Mesothelial cell of epicardium (in vitro differentiated cells): ENCODE measurements at regions not wholly inside any gene's neighbourhood (a gene's known extent, or its start where the extent isn't known, plus 50 kb on each side); places are given as distances from the start of the nearest gene placed in this dataset.
"Not testable (repeated sequence)": the region's sequence is repeated elsewhere in the genome, so short reads cannot be mapped to it uniquely, and the experiment has no call there.

Experiments
- DNase-seq, 2 experiments: peaks; one replicate each; pipeline ENCODE4 v3.0.0; 2021; ENCODE audit warnings: low spot score in 2 of 2; ENCODE audit not compliant: unreplicated experiment in 2 of 2
- H3K27ac Mint-ChIP-seq: 2 replicates; pipeline ENCODE4 v1.8.0; 2021; ENCODE audit warnings: mixed read lengths
- H3K27me3 Mint-ChIP-seq: 2 replicates; pipeline ENCODE4 v1.8.0; 2021; ENCODE audit warnings: low read depth, mixed read lengths
- H3K36me3 Mint-ChIP-seq: 2 replicates; pipeline ENCODE4 v1.8.0; 2021; ENCODE audit warnings: mixed read lengths
- H3K4me1 Mint-ChIP-seq: 2 replicates; pipeline ENCODE4 v1.8.0; 2021; ENCODE audit warnings: mixed read lengths
- H3K4me3 Mint-ChIP-seq: 2 replicates; pipeline ENCODE4 v1.8.0; 2021; ENCODE audit warnings: mild to moderate bottlenecking, moderate library complexity, mixed read lengths
- H3K9me3 Mint-ChIP-seq: 2 replicates; pipeline ENCODE4 v1.8.0; 2021; ENCODE audit warnings: mixed read lengths
- TF ChIP-seq, protein P1 (sequence below): fragments of 200-600 bp; sonication (generic); IDR thresholded peaks from one replicate; pipeline ENCODE4 v1.5.0; 2021; ENCODE audit warnings: antibody characterized with exemption; ENCODE audit not compliant: unreplicated experiment

DNA sequence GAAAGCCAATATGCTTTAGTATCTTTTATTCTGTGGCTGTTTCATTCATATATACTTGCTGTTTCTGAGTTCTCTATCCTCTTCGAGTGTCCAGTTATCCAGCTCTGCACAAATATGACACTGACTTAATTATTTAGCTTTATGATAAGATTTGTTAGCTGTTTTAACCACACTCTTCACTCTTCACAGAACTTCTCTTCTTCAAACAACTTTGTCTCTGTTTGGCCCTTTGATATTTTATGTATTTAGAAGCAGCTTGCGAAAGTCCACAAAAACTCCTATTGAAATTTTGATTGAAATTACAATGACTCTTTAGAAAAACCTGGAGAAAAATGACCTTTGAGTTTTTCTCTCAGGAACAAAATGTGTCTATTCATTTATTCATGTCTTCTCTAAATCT lies 407.0 kb downstream of the CPS1 start:
- Mint-ChIP-seq H3K4me1 (peaks cover 7% of the 10 kb centered on the region), H3K27me3 (no peaks in the 10 kb centered on the region), H3K36me3 (no peaks in the 10 kb centered on the region), H3K27ac (no peak overlapping the region), H3K9me3 (no peaks in the 10 kb centered on the region), H3K4me3 (no peak overlapping the region)
- DNase-seq: no peak
- TF ChIP-seq, protein P1, sequence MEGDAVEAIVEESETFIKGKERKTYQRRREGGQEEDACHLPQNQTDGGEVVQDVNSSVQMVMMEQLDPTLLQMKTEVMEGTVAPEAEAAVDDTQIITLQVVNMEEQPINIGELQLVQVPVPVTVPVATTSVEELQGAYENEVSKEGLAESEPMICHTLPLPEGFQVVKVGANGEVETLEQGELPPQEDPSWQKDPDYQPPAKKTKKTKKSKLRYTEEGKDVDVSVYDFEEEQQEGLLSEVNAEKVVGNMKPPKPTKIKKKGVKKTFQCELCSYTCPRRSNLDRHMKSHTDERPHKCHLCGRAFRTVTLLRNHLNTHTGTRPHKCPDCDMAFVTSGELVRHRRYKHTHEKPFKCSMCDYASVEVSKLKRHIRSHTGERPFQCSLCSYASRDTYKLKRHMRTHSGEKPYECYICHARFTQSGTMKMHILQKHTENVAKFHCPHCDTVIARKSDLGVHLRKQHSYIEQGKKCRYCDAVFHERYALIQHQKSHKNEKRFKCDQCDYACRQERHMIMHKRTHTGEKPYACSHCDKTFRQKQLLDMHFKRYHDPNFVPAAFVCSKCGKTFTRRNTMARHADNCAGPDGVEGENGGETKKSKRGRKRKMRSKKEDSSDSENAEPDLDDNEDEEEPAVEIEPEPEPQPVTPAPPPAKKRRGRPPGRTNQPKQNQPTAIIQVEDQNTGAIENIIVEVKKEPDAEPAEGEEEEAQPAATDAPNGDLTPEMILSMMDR: no peak

DNA sequence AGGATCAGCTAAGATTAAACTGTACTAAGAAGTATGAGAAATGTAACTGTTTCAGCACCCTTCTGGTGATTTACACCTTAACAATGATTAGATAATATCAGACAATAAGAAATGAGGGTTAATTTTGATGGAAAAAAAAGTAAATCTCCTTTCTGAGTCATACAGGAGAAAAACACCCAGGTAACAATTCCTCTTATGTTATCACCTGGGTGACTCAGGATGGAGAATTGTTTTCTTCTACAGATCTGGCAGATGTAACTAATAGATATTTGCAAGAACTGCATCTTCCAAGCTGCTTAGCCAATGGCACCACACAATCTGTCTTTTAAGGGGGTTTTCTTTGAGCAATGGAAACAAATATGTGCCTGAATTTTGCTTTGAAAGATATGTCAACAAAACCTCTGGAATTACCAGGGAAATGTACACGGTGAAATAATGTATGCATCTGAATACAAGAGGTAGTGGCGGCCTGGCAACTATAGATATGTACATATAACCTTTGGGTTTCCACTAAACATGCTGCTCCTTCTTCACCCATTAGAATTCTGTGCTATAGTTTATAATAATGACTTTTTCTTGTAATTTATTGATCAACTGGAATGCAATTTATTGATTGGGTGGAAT lies 407.9 kb downstream of the CPS1 start:
- peaks cover 7% of the 10 kb centered on the region for H3K4me1 Mint-ChIP-seq
- no peaks in the 10 kb centered on the region for H3K36me3 Mint-ChIP-seq
- H3K9me3 Mint-ChIP-seq: no peaks in the 10 kb centered on the region
- H3K4me3 Mint-ChIP-seq: no peak overlapping the region
- TF ChIP-seq, protein P1: no peak
- DNase-seq: no peak
- H3K27me3 Mint-ChIP-seq: no peaks in the 10 kb centered on the region
- no peak overlapping the region for H3K27ac Mint-ChIP-seq

DNA sequence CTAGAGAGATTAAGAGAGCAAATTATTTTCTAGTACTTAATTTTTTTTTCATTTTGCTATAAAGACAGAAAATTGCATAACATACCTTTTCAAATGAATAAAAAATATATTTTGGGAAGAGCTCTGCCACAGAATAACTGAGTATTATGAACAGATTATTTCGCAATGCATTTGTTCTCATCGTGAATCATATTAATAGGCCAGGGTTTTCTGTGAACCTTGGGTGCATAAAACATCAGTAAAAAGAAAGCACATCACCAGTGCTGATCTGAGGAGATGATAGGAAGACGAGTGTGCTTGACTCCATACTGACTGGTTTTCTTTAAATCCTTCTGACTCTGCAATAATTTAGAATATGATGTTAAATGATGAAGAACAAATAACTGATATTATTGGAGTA lies 409.1 kb downstream of the CPS1 start:
- H3K4me1 Mint-ChIP-seq: peaks cover 7% of the 10 kb centered on the region
- no peak overlapping the region for H3K4me3 Mint-ChIP-seq
- no peak for DNase-seq
- no peak overlapping the region for H3K27ac Mint-ChIP-seq
- no peaks in the 10 kb centered on the region for H3K27me3 Mint-ChIP-seq
- H3K36me3 Mint-ChIP-seq: no peaks in the 10 kb centered on the region
- TF ChIP-seq, protein P1: no peak
- H3K9me3 Mint-ChIP-seq: no peaks in the 10 kb centered on the region

DNA sequence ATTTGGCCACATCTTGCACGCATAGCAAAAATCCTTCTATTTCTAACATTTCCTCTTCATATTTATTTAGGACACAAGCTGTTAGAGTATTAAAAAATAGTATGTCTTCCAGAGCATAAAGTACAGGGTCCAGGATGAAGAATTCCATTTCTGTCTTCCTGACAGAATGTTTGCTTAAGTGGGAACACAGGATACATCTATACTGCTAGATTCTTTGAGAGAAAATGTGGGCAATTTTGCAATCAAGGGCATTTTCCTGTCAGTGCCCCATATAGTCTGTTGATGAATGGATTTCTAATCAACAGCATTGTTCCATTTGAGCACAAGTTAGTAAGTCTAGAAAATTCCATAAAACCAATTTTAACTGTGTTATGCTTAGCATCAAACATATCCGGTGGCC lies 409.9 kb downstream of the CPS1 start:
- Mint-ChIP-seq H3K9me3 (no peaks in the 10 kb centered on the region), H3K27me3 (no peaks in the 10 kb centered on the region)
- no peak for DNase-seq

DNA sequence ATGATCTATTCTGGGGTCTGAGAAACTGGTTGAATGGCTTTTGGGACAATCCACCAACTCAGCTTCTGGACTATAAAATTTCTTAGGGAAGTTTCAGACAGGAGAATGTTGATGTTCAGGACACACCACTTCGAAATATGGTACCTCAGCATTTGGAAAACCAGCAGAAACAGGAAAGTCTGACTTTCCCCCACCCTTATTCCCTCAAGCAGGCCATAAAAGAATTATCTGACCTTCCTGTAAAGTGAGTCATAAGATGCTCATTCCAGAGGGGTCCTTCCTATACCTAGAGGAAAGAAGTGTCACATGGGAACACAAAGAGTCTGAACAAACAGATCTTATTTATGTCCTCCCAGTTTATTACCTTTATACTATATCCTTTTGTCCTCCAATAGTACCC lies 415.0 kb downstream of the CPS1 start:
- TF ChIP-seq, protein P1: no peak
- peaks cover 13% of the 10 kb centered on the region for H3K4me1 Mint-ChIP-seq
- DNase-seq: no peak

More for the DNA sequence above, 409.9 kb downstream of the CPS1 start:
- no peak overlapping the region for H3K27ac Mint-ChIP-seq
- peaks cover 6% of the 10 kb centered on the region for H3K4me1 Mint-ChIP-seq
- no peak overlapping the region for H3K4me3 Mint-ChIP-seq
- TF ChIP-seq, protein P1: no peak
- H3K36me3 Mint-ChIP-seq: no peaks in the 10 kb centered on the region

DNA sequence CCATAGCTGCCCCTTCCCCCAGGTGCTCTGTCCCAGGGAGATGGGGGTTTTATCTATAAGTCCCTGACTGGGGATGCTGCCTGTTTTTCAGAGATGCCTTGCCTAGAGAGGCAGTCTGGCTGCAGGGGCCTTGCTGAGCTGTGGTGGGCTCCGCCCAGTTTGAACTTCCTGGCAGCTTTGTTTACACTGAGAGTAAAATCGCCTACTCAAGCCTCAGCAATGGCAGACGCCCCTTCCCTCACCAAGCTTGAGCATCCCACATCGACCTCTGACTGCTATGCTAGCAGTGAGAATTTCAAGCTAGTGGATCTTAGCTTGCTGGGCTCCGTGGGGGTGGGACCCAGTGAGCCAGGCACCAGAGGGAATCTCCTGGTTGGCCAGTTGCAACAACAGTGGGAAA lies 430.4 kb downstream of the CPS1 start:
- H3K36me3 Mint-ChIP-seq, H3K27me3 Mint-ChIP-seq, H3K27ac Mint-ChIP-seq, DNase-seq, H3K4me3 Mint-ChIP-seq, H3K4me1 Mint-ChIP-seq: not testable (repeated sequence)
- H3K9me3 Mint-ChIP-seq: peaks cover 24% of the 10 kb centered on the region

More for the DNA sequence above, 415.0 kb downstream of the CPS1 start:
- Mint-ChIP-seq H3K27ac (no peak overlapping the region), H3K4me3 (no peak overlapping the region), H3K9me3 (no peaks in the 10 kb centered on the region), H3K27me3 (no peaks in the 10 kb centered on the region), H3K36me3 (no peaks in the 10 kb centered on the region)
